ENCODE measurements at regions not wholly inside any gene's neighbourhood (a gene's known extent, or its start where the extent isn't known, plus 50 kb on each side); places are given as distances from the start of the nearest gene placed in this dataset.

DNA sequence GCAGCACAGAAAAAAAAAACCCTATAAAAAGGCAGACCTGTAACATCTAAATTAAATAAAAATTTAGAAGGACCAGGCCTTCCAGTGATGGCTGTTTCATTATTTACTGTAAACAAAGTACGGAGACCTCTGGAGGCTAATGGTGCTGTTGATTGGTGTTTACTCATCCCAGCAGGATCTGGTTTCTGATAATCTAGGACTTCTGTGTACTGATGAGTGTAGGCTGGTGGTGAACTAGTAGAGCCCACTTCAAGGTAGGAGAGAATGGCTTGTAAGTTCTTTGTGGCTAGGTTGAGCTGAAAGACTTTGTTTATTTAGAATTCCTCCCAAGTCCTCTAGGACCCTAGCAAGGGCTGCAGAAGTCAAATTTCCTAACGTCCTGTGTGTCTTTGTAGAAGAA is 398.1 kb upstream of the PITX2 start:
- TF ChIP-seq, protein P1, sequence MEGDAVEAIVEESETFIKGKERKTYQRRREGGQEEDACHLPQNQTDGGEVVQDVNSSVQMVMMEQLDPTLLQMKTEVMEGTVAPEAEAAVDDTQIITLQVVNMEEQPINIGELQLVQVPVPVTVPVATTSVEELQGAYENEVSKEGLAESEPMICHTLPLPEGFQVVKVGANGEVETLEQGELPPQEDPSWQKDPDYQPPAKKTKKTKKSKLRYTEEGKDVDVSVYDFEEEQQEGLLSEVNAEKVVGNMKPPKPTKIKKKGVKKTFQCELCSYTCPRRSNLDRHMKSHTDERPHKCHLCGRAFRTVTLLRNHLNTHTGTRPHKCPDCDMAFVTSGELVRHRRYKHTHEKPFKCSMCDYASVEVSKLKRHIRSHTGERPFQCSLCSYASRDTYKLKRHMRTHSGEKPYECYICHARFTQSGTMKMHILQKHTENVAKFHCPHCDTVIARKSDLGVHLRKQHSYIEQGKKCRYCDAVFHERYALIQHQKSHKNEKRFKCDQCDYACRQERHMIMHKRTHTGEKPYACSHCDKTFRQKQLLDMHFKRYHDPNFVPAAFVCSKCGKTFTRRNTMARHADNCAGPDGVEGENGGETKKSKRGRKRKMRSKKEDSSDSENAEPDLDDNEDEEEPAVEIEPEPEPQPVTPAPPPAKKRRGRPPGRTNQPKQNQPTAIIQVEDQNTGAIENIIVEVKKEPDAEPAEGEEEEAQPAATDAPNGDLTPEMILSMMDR (IDR thresholded peaks at IDR 0.05): no peak
- no peak for TF ChIP-seq ZFX (IDR thresholded peaks at IDR 0.05; ENCODE audit: borderline replicate concordance)
